Right atrium auricular region (tissue), 2 donors: ENCODE measurements at regions not wholly inside any gene's neighbourhood (a gene's known extent, or its start where the extent isn't known, plus 50 kb on each side); places are given as distances from the start of the nearest gene placed in this dataset.

Source experiments
- DNase-seq: peaks from one replicate; pipeline ENCODE4 v3.0.0-alpha.2; 2019; ENCODE audit warnings: low spot score
- H3K27ac ChIP-seq, 2 donors: fragments of 200-600 bp; sonication (generic); 1 replicate in 1 of 2; 2 replicates in 1 of 2; pipeline ENCODE4 v1.5.1; 2016 to 2019
- H3K27me3 ChIP-seq, 2 donors: fragments of 200-600 bp; sonication (generic); one replicate each; pipeline versions ENCODE4 v1.5.1 to v1.6.0; 2017 to 2019
- H3K36me3 ChIP-seq: fragments of 200-600 bp; sonication (generic); one replicate; pipeline ENCODE4 v1.5.1; 2016
- H3K4me1 ChIP-seq, 2 donors: fragments of 200-600 bp; sonication (generic); one replicate each; pipeline versions ENCODE4 v1.5.1 to v1.6.0; 2017 to 2019
- H3K4me3 ChIP-seq, 2 donors: fragments of 200-600 bp; sonication (generic); 1 replicate in 1 of 2; 2 replicates in 1 of 2; pipeline ENCODE4 v1.5.1; 2017 to 2019; ENCODE audit warnings: mild to moderate bottlenecking in 1 of 2, moderate library complexity in 1 of 2
- H3K9me3 ChIP-seq, 2 donors: fragments of 200-600 bp; sonication (generic); one replicate each; pipeline ENCODE4 v1.5.1; 2019
- TF ChIP-seq, protein P1 (sequence below), 2 donors: fragments of 200-600 bp; sonication (generic); IDR thresholded peaks; one replicate each; pipeline ENCODE4 v1.5.1; 2019; ENCODE audit warnings: antibody characterized with exemption in 2 of 2

- Histone ChIP-seq H3K4me3 (no peak overlapping the region), H3K36me3 (no peaks in the 10 kb centered on the region), H3K27me3 (no peaks in the 10 kb centered on the region), H3K4me1 (no peaks in the 10 kb centered on the region), H3K9me3 (no peaks in the 10 kb centered on the region), H3K27ac (no peak overlapping the region)
- TF ChIP-seq, protein P1, sequence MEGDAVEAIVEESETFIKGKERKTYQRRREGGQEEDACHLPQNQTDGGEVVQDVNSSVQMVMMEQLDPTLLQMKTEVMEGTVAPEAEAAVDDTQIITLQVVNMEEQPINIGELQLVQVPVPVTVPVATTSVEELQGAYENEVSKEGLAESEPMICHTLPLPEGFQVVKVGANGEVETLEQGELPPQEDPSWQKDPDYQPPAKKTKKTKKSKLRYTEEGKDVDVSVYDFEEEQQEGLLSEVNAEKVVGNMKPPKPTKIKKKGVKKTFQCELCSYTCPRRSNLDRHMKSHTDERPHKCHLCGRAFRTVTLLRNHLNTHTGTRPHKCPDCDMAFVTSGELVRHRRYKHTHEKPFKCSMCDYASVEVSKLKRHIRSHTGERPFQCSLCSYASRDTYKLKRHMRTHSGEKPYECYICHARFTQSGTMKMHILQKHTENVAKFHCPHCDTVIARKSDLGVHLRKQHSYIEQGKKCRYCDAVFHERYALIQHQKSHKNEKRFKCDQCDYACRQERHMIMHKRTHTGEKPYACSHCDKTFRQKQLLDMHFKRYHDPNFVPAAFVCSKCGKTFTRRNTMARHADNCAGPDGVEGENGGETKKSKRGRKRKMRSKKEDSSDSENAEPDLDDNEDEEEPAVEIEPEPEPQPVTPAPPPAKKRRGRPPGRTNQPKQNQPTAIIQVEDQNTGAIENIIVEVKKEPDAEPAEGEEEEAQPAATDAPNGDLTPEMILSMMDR (IDR thresholded peaks at IDR 0.05) = no peak
- DNase-seq = no peak
Measured at GRCh38 chr2:107148496-107148895, 262.5 kb upstream of the ST6GAL2 start.

- Histone ChIP-seq H3K4me1 (no peaks in the 10 kb centered on the region), H3K27me3 (no peaks in the 10 kb centered on the region), H3K36me3 (no peaks in the 10 kb centered on the region), H3K9me3 (peaks cover 0 to 8% of the 10 kb centered on the region in 2 donors), H3K27ac (no peak overlapping the region), H3K4me3 (no peak overlapping the region)
- DNase-seq = no peak
- TF ChIP-seq, protein P1 (IDR thresholded peaks at IDR 0.05) = no peak
Measured at GRCh38 chr2:107160640-107161239, 274.8 kb upstream of the ST6GAL2 start.

DNA sequence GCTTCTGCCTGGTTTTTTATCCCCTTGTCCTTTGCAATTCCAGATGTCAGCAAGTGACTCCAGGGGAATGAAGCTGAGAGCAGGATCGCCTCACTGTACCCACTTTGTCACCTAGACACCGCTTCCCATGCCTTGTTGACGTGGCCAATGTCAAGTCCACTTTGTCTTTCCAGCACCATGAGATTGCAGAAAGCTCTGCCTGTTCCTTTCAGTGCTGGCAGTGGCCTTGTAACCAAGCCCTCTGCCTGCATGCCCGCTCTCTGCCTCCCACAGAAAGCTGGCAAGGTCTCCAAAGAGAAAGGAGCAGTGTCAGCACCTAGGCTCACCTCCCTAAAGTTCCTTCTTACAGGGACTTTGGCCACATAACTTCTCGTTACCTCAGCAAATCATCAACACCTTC lies 282.2 kb upstream of the ST6GAL2 start:
- no peaks in the 10 kb centered on the region for H3K36me3 ChIP-seq
- TF ChIP-seq, protein P1 (IDR thresholded peaks at IDR 0.05) = no peak
- H3K27me3 ChIP-seq = no peaks in the 10 kb centered on the region
- no peaks in the 10 kb centered on the region for H3K9me3 ChIP-seq
- H3K4me3 ChIP-seq = no peak overlapping the region
- DNase-seq = no peak
- no peak overlapping the region for H3K27ac ChIP-seq
- no peaks in the 10 kb centered on the region for H3K4me1 ChIP-seq

- H3K27me3 ChIP-seq = no peaks in the 10 kb centered on the region
Measured at GRCh38 chr2:107174171-107174570, 288.2 kb upstream of the ST6GAL2 start.

GRCh38 chr2:107182981-107183380 lies 297.0 kb upstream of the ST6GAL2 start:
- DNase-seq = no peak
- Histone ChIP-seq H3K36me3 (no peaks in the 10 kb centered on the region), H3K4me1 (no peaks in the 10 kb centered on the region)

More at GRCh38 chr2:107174171-107174570, 288.2 kb upstream of the ST6GAL2 start:
- Histone ChIP-seq H3K4me3 (no peak overlapping the region), H3K4me1 (no peaks in the 10 kb centered on the region), H3K9me3 (no peaks in the 10 kb centered on the region), H3K36me3 (no peaks in the 10 kb centered on the region), H3K27ac (no peak overlapping the region)
- TF ChIP-seq, protein P1 (IDR thresholded peaks at IDR 0.05) = no peak
- no peak for DNase-seq

More at GRCh38 chr2:107182981-107183380, 297.0 kb upstream of the ST6GAL2 start:
- no peaks in the 10 kb centered on the region for H3K9me3 ChIP-seq
- TF ChIP-seq, protein P1 (IDR thresholded peaks at IDR 0.05) = no peak
- H3K27ac ChIP-seq = no peak overlapping the region
- no peaks in the 10 kb centered on the region for H3K27me3 ChIP-seq
- H3K4me3 ChIP-seq = no peak overlapping the region
